ENCODE measurements at regions not wholly inside any gene's neighbourhood (a gene's known extent, or its start where the extent isn't known, plus 50 kb on each side); places are given as distances from the start of the nearest gene placed in this dataset.

- no peaks in the 10 kb centered on the region for H3K79me2 ChIP-seq (ENCODE audit: insufficient read depth, low read length)
- 5% methylated on average over 5 of the region's 5 CpGs for WGBS (ENCODE audit: low lambda C conversion rate)
- no peak overlapping the region for H3K9ac ChIP-seq (ENCODE audit: insufficient read depth, low read depth, low read length)
- H4K20me1 ChIP-seq (ENCODE audit: insufficient read depth, low read length) = no peaks in the 10 kb centered on the region
- ChIA-PET POLR2A (no interaction called here), CTCF (ENCODE audit: low intra/inter-chr PET ratio, low total read pairs) (no interaction called here)
- in situ Hi-C loops (cut with HindIII; ENCODE audit: extremely low pct_ligation_motif_present, low pct_unique_long_range_greater_than_20kb) = no loop called here
- H3K36me3 ChIP-seq (replicated peaks in 1 of 2; ENCODE audit: control insufficient read depth in 1 of 2, insufficient read depth in 2 of 2, low read length in 2 of 2) = no peaks in the 10 kb centered on the region
- H3K9me3 ChIP-seq (ENCODE audit: low read length) = peaks cover 54% of the 10 kb centered on the region
- no peaks in the 10 kb centered on the region for H3K4me1 ChIP-seq (ENCODE audit: insufficient read depth, low read length)
- ATAC-seq = no peak
- TF ChIP-seq ZNF20 (CRISPR knock-in tag; IDR thresholded peaks at IDR 0.05) (no peak), ZBTB40 (IDR thresholded peaks at IDR 0.05) (peak; percentile 47; the same call in 1 of the 2 replicates), ZBTB40 (CRISPR knock-in tag; IDR thresholded peaks at IDR 0.05) (no peak)
- no peak overlapping the region for H3K4me2 ChIP-seq (ENCODE audit: low read depth, low read length)
- H3K4me3 ChIP-seq (replicated peaks in 1 of 3; ENCODE audit: insufficient read depth in 1 of 3, low read depth in 2 of 3, low read length in 3 of 3) = no peak overlapping the region
- no peak for DNase-seq (ENCODE audit: low spot score)
- H3K27ac ChIP-seq (ENCODE audit: extremely low read length, insufficient read depth, low read length) = no peak overlapping the region
- intact Hi-C loops (cut with micrococcal nuclease; ENCODE audit: unreplicated experiment) = no loop called here
- H2AFZ ChIP-seq (ENCODE audit: low read length) = no peak overlapping the region
- BruUV-seq (replicated peaks) = no TSS peak
- H3K27me3 ChIP-seq (ENCODE audit: control insufficient read depth in 1 of 2, insufficient read depth in 2 of 2, low read length in 2 of 2) = no peaks in the 10 kb centered on the region
- no peak for FAIRE-seq
Observed at GRCh38 chr2:5007596-5007995, 684.6 kb upstream of the SOX11 start.
